HepG2 (cell line): ENCODE measurements at regions not wholly inside any gene's neighbourhood (a gene's known extent, or its start where the extent isn't known, plus 50 kb on each side); places are given as distances from the start of the nearest gene placed in this dataset.

Experiments used
- EP300 ChIP-seq, 3 experiments: sonication (generic) in 1 of 3; formaldehyde crosslinking in 1 of 3; IDR thresholded peaks; 2 replicates each; pipeline versions ENCODE4 v1.5.1 to v1.6.1; 2011 to 2020; ENCODE audit warnings: low read depth in 2 of 3, low read length in 2 of 3, borderline replicate concordance in 1 of 3, improper control_type of control experiment in 1 of 3, mild to moderate bottlenecking in 1 of 3, missing genetic modification reagents in 1 of 3, moderate library complexity in 1 of 3
- KAT8 ChIP-seq: IDR thresholded peaks from 2 replicates; pipeline ENCODE4 v1.6.1; 2016; ENCODE audit warnings: missing genetic modification reagents, missing compliant biosample characterization
- KDM5A ChIP-seq: fragments of 200-600 bp; sonication (generic); IDR thresholded peaks from 2 replicates; pipeline ENCODE4 v1.7.0; 2018; ENCODE audit warnings: antibody characterized with exemption, mild to moderate bottlenecking, low read length, borderline replicate concordance
- LBX2 ChIP-seq: sonication (generic); formaldehyde crosslinking; IDR thresholded peaks from 2 replicates; pipeline ENCODE4 v1.5.0; 2020; ENCODE audit warnings: missing genetic modification reagents, mild to moderate bottlenecking, borderline replicate concordance
- MLLT10 ChIP-seq: sonication (generic); formaldehyde crosslinking; IDR thresholded peaks from 2 replicates; pipeline ENCODE4 v1.4.0; 2020; ENCODE audit warnings: missing genetic modification reagents
- NCOA2 ChIP-seq: sonication (generic); formaldehyde crosslinking; IDR thresholded peaks from 2 replicates; pipeline ENCODE4 v1.8.0; 2022; ENCODE audit warnings: inconsistent platforms
- NFRKB ChIP-seq: fragments of 450-650 bp; IDR thresholded peaks from 2 replicates; pipeline ENCODE4 v1.6.1; 2017
- PRDM10 ChIP-seq: sonication (generic); formaldehyde crosslinking; IDR thresholded peaks from 2 replicates; pipeline ENCODE4 v1.4.0; 2020; ENCODE audit warnings: low read depth, missing genetic modification reagents
- PRDM15 ChIP-seq: sonication (generic); formaldehyde crosslinking; IDR thresholded peaks from 2 replicates; pipeline ENCODE4 v1.4.0; 2020; ENCODE audit warnings: missing genetic modification reagents
- REST ChIP-seq, 2 experiments: IDR thresholded peaks; 2 replicates each; pipeline ENCODE4 v1.6.1; 2011 to 2012; ENCODE audit warnings: low read length in 2 of 2, borderline replicate concordance in 1 of 2, low read depth in 1 of 2, mild to moderate bottlenecking in 1 of 2, moderate library complexity in 1 of 2
- SIN3A ChIP-seq: IDR thresholded peaks from 2 replicates; pipeline ENCODE4 v1.6.1; 2011; ENCODE audit warnings: low read depth, mild to moderate bottlenecking, control low read depth, low read length, borderline replicate concordance
- ZBTB8A ChIP-seq: sonication (generic); formaldehyde crosslinking; IDR thresholded peaks from 2 replicates; pipeline ENCODE4 v1.4.0; 2020; ENCODE audit warnings: mild to moderate bottlenecking, low read depth, missing genetic modification reagents, borderline replicate concordance
- ZFX ChIP-seq: sonication (generic); formaldehyde crosslinking; IDR thresholded peaks from 2 replicates; pipeline ENCODE4 v1.4.0; 2020; ENCODE audit warnings: mild to moderate bottlenecking, low read depth, missing genetic modification reagents, moderate library complexity
- ZNF468 ChIP-seq: sonication (generic); formaldehyde crosslinking; IDR thresholded peaks from 2 replicates; pipeline ENCODE4 v1.8.0; 2022; ENCODE audit warnings: mild to moderate bottlenecking, moderate library complexity, missing genetic modification reagents

- no peak for TF ChIP-seq SIN3A
- no peak for TF ChIP-seq ZFX (CRISPR knock-in tag)
- no peak for TF ChIP-seq ZBTB8A (CRISPR knock-in tag)
- no peak for TF ChIP-seq REST (IDR thresholded peaks at IDR 0.05; ENCODE audit: borderline replicate concordance in 1 of 2, low read depth in 1 of 2, low read length in 2 of 2)
- no peak for TF ChIP-seq MLLT10
- TF ChIP-seq LBX2 (CRISPR knock-in tag) = no peak
- no peak for TF ChIP-seq KAT8 (CRISPR knock-in tag)
- TF ChIP-seq PRDM10 (CRISPR knock-in tag) = no peak
- TF ChIP-seq ZNF468 (CRISPR knock-in tag) = no peak
- no peak for TF ChIP-seq KDM5A
- TF ChIP-seq NFRKB = no peak
- no peak for TF ChIP-seq NCOA2 (CRISPR knock-in tag)
- TF ChIP-seq PRDM15 (CRISPR knock-in tag) = no peak
- no peak for TF ChIP-seq EP300 (IDR thresholded peaks at IDR 0.05; ENCODE audit: low read depth in 2 of 2, low read length in 2 of 2)
- no peak for TF ChIP-seq EP300 (CRISPR knock-in tag; IDR thresholded peaks at IDR 0.05; ENCODE audit: borderline replicate concordance)
Measured at GRCh38 chr14:71225113-71225512, 317.9 kb downstream of the PCNX1 start.
